Trophoblast cell (in vitro differentiated cells and primary cell): ENCODE measurements at regions not wholly inside any gene's neighbourhood (a gene's known extent, or its start where the extent isn't known, plus 50 kb on each side); places are given as distances from the start of the nearest gene placed in this dataset.

Experiments used
- DNase-seq, 2 donors: peaks; one replicate each; pipeline ENCODE4 v3.0.0-alpha.2; 2016
- H2AFZ ChIP-seq: 2 replicates; pipeline ENCODE4 v1.6.1; 2013; ENCODE audit warnings: low read length, moderate library complexity, mild to moderate bottlenecking; ENCODE audit not compliant: insufficient read depth, poor library complexity
- H2AK5ac ChIP-seq: 2 replicates; pipeline ENCODE4 v1.6.1; 2013; ENCODE audit warnings: mild to moderate bottlenecking, low read length
- H2BK120ac ChIP-seq: 2 replicates; pipeline ENCODE4 v1.6.1; 2013; ENCODE audit warnings: low read length, mild to moderate bottlenecking, moderate library complexity; ENCODE audit not compliant: insufficient read depth, poor library complexity
- H2BK12ac ChIP-seq: 2 replicates; pipeline ENCODE4 v1.6.1; 2013; ENCODE audit warnings: mild to moderate bottlenecking, low read length, moderate library complexity
- H2BK5ac ChIP-seq: 2 replicates; pipeline ENCODE4 v1.6.1; 2013; ENCODE audit warnings: low read length, low read depth, moderate library complexity, mild to moderate bottlenecking; ENCODE audit not compliant: poor library complexity
- H3K14ac ChIP-seq: 2 replicates; pipeline ENCODE4 v1.6.1; 2013; ENCODE audit warnings: mild to moderate bottlenecking, low read length
- H3K18ac ChIP-seq: 2 replicates; pipeline ENCODE4 v1.6.1; 2013; ENCODE audit warnings: mild to moderate bottlenecking, low read length
- H3K23ac ChIP-seq: 2 replicates; pipeline ENCODE4 v1.6.1; 2013; ENCODE audit warnings: low read length
- H3K27ac ChIP-seq: 2 replicates; pipeline ENCODE4 v1.5.1; 2013; ENCODE audit warnings: low read depth, mild to moderate bottlenecking, inconsistent platforms, low read length, moderate library complexity
- H3K27me3 ChIP-seq: 2 replicates; pipeline ENCODE4 v1.6.1; 2013; ENCODE audit warnings: inconsistent platforms, mild to moderate bottlenecking, low read length, moderate library complexity; ENCODE audit not compliant: insufficient read depth
- H3K36me3 ChIP-seq, 2 experiments: 1 replicate in 1 of 2; 2 replicates in 1 of 2; pipeline ENCODE4 v1.6.1; 2013; ENCODE audit warnings: low read length in 2 of 2, mild to moderate bottlenecking in 2 of 2, moderate library complexity in 1 of 2; ENCODE audit not compliant: insufficient read depth in 2 of 2, control insufficient read depth in 1 of 2
- H3K4ac ChIP-seq: 2 replicates; pipeline ENCODE4 v1.6.1; 2013; ENCODE audit warnings: low read depth, mild to moderate bottlenecking, low read length, moderate library complexity
- H3K4me1 ChIP-seq, 2 experiments: 1 replicate in 1 of 2; 2 replicates in 1 of 2; pipeline ENCODE4 v1.6.1; 2013; ENCODE audit warnings: low read length in 2 of 2, mild to moderate bottlenecking in 2 of 2, moderate library complexity in 1 of 2; ENCODE audit not compliant: insufficient read depth in 2 of 2, control insufficient read depth in 1 of 2
- H3K4me2 ChIP-seq: 2 replicates; pipeline ENCODE4 v1.6.1; 2013; ENCODE audit warnings: inconsistent platforms, mild to moderate bottlenecking, low read length, moderate library complexity
- H3K4me3 ChIP-seq: 2 replicates; pipeline ENCODE4 v1.5.1; 2013; ENCODE audit warnings: mild to moderate bottlenecking, low read depth, low read length, inconsistent platforms
- H3K79me1 ChIP-seq: one replicate; pipeline ENCODE4 v1.6.1; 2013; ENCODE audit warnings: low read length
- H3K79me2 ChIP-seq: 2 replicates; pipeline ENCODE4 v1.6.1; 2013; ENCODE audit warnings: low read length, mild to moderate bottlenecking; ENCODE audit not compliant: control insufficient read depth, insufficient read depth, poor library complexity
- H3K9ac ChIP-seq: 2 replicates; pipeline ENCODE4 v1.6.1; 2013; ENCODE audit warnings: mild to moderate bottlenecking, low read length
- H3K9me3 ChIP-seq: 2 replicates; pipeline ENCODE4 v1.6.1; 2013; ENCODE audit warnings: low read depth, mild to moderate bottlenecking, control low read depth, inconsistent platforms, low read length; ENCODE audit not compliant: insufficient read depth
- H4K12ac ChIP-seq: 2 replicates; pipeline ENCODE4 v1.6.1; 2013; ENCODE audit warnings: low read depth, mild to moderate bottlenecking, low read length, moderate library complexity
- H4K8ac ChIP-seq: 2 replicates; pipeline ENCODE4 v1.6.1; 2013; ENCODE audit warnings: low read depth, mild to moderate bottlenecking, low read length, moderate library complexity
- H4K91ac ChIP-seq: one replicate; pipeline ENCODE4 v1.6.1; 2013; ENCODE audit warnings: low read depth, mild to moderate bottlenecking, low read length, moderate library complexity
- WGBS: extraction: QIAGEN DNeasy Blood & Tissue Kit; methylation state at CpG from one replicate; pipeline ENCODE4 v1.1.7; 2013; ENCODE audit warnings: missing lambda C conversion rate; ENCODE audit not compliant: insufficient read length, insufficient coverage; ENCODE audit errors: extremely low coverage; 5-methylcytosine and 5-hydroxymethylcytosine counted together

DNA sequence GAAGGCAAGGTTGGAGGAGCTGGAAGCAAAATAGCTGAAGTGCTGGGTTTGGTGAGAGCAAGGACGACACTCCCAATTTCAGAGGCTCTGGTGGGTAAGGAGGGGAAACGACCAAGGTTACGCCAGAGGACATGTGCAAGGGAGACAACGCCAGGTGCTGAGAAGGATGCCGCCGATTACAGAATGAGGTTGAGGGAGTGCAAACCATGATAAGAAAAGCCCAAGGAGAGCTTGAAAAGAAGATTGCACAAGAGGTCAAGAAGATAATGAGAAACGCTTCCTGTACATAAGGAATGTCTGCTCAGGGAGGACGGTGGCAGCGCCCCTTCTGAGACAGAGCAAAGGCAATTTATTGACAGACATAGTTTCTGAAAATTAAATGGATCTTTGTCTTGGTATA is 382.0 kb upstream of the PROX1 start:
- Histone ChIP-seq H3K4me1 (peaks cover 2 to 7% of the 10 kb centered on the region in 2 experiments), H2BK12ac (no peak overlapping the region), H3K4me3 (no peak overlapping the region), H3K23ac (no peak overlapping the region), H4K8ac (no peak overlapping the region), H3K18ac (no peak overlapping the region), H4K91ac (no peak overlapping the region), H3K4me2 (no peak overlapping the region), H3K79me1 (no peaks in the 10 kb centered on the region), H2AK5ac (no peak overlapping the region), H3K4ac (no peak overlapping the region), H2BK120ac (no peak overlapping the region), H3K27me3 (no peaks in the 10 kb centered on the region), H3K9ac (no peak overlapping the region), H3K79me2 (no peaks in the 10 kb centered on the region), H3K9me3 (no peaks in the 10 kb centered on the region), H3K14ac (no peak overlapping the region), H3K27ac (no peak overlapping the region), H4K12ac (no peak overlapping the region), H2AFZ (no peak overlapping the region), H3K36me3 (no peaks in the 10 kb centered on the region), H2BK5ac (no peak overlapping the region)
- DNase-seq: no peak
- no CpG with 5 or more reads among the region's 9 CpGs for WGBS

DNA sequence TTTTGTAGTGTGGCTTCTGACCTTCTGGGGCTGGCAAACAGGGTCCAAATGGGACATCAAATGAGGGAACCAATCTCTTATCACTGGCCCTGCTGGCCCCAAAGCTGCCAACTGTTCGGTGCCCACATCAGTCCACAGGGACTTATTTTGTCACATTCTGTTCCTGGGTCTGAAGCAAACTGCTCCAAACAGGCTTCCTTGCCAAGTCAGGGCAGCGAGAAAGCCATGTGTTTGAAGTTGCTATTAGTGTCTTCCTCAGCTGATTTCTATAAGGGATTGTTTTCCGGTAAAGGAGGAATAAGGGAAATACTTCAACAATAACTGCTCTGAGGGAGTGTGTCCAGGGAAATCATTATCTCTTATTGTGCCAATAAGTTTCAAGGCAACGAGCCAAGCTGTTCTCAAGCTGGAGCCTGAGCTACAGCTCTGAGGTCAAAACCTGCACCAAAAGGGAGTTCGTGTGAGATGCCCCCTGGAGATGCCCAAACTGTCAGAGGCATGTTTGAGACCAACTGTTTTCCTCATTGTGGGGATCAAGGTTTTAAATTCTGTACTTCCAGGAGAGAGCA is 381.4 kb upstream of the PROX1 start:
- no peak overlapping the region for H3K4me2 ChIP-seq
- H3K4me1 ChIP-seq: peaks cover 2 to 7% of the 10 kb centered on the region in 2 experiments
- H3K9ac ChIP-seq: no peak overlapping the region
- no peaks in the 10 kb centered on the region for H3K79me1 ChIP-seq
- H3K9me3 ChIP-seq: no peaks in the 10 kb centered on the region
- no peak overlapping the region for H2BK12ac ChIP-seq
- H4K91ac ChIP-seq: no peak overlapping the region
- H3K27ac ChIP-seq: no peak overlapping the region
- no peak overlapping the region for H2AFZ ChIP-seq
- H3K27me3 ChIP-seq: no peaks in the 10 kb centered on the region
- no peak for DNase-seq
- H3K14ac ChIP-seq: no peak overlapping the region
- no peak overlapping the region for H3K4ac ChIP-seq
- H2BK5ac ChIP-seq: no peak overlapping the region
- no peak overlapping the region for H4K12ac ChIP-seq
- no peak overlapping the region for H3K4me3 ChIP-seq
- no peak overlapping the region for H2AK5ac ChIP-seq
- no peak overlapping the region for H4K8ac ChIP-seq
- H3K23ac ChIP-seq: no peak overlapping the region
- WGBS: no CpG with 5 or more reads among the region's 5 CpGs
- no peak overlapping the region for H2BK120ac ChIP-seq
- H3K36me3 ChIP-seq: no peaks in the 10 kb centered on the region
- H3K79me2 ChIP-seq: no peaks in the 10 kb centered on the region
- no peak overlapping the region for H3K18ac ChIP-seq

DNA sequence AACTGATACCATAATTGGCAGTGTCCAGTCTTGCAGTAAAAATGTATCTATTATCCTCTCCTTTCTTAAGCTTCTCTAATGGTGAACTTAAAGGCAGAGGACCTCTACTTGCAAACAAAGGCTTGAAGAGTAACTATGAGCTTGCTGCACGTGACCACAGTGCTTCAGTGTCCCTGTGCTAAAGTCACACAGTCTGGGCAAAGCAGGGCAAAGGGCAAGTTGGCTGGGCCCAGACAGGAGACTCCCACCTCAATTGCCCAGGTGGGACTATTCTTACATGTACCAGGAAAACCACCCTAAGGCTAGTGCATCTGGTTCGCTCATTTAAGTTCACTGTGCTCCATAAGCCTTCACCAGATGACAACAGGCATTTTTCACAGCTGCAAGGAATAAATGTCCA is 374.2 kb upstream of the PROX1 start:
- H2BK12ac ChIP-seq: no peak overlapping the region
- no peak overlapping the region for H4K91ac ChIP-seq
- H3K18ac ChIP-seq: no peak overlapping the region
- H2BK120ac ChIP-seq: no peak overlapping the region
- no peak overlapping the region for H4K8ac ChIP-seq
- no CpG with 5 or more reads among the region's 2 CpGs for WGBS
- H3K4me3 ChIP-seq: no peak overlapping the region
- no peaks in the 10 kb centered on the region for H3K9me3 ChIP-seq
- H2AFZ ChIP-seq: no peak overlapping the region
- no peak overlapping the region for H2AK5ac ChIP-seq
- H2BK5ac ChIP-seq: no peak overlapping the region
- peaks cover 4 to 6% of the 10 kb centered on the region in 2 experiments for H3K4me1 ChIP-seq
- no peak for DNase-seq
- no peak overlapping the region for H3K4me2 ChIP-seq
- no peak overlapping the region for H4K12ac ChIP-seq
- H3K36me3 ChIP-seq: no peaks in the 10 kb centered on the region
- H3K14ac ChIP-seq: no peak overlapping the region
- H3K79me1 ChIP-seq: no peaks in the 10 kb centered on the region
- no peaks in the 10 kb centered on the region for H3K79me2 ChIP-seq
- H3K9ac ChIP-seq: no peak overlapping the region
- no peak overlapping the region for H3K23ac ChIP-seq
- H3K27me3 ChIP-seq: no peaks in the 10 kb centered on the region
- no peak overlapping the region for H3K27ac ChIP-seq
- H3K4ac ChIP-seq: no peak overlapping the region

DNA sequence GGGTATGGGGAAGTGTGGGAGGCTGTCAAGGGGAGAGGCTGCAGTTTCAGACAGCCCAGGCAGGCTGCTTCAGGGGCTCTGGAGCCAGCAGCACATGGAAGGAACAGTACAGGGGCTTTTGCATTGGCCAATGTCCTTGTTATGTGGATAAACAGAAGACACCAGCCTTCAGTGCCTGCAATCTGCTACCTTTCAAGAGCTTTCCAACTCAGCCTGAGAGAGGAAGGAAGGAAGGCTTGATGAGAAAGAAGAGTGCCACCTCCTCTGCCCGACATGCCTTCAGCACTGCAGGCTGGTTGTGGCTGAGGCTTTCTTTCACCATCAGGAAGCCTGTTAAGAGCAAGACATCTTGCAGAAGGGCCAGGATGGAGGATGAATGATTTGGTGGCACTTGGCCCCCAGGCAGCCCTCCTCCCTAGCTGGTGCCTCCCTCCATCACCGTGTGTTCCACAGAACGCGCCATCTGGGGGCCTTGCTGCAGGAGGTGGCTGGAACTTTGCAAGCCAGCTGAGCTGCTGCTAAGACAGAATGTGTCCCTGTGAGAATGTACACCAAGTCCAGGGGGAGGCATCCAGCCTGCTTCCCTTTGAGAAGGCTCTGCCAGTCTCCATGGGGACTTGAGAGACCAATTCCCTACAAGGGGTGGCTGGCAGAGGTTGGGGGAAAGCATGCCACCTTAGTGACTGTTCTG is 372.4 kb upstream of the PROX1 start:
- Histone ChIP-seq H3K9me3 (no peaks in the 10 kb centered on the region), H2AFZ (no peak overlapping the region), H3K23ac (no peak overlapping the region), H2AK5ac (no peak overlapping the region), H4K91ac (no peak overlapping the region), H3K9ac (no peak overlapping the region), H2BK120ac (no peak overlapping the region), H4K8ac (no peak overlapping the region), H3K18ac (no peak overlapping the region), H3K4me1 (peaks cover 4 to 6% of the 10 kb centered on the region in 2 experiments), H2BK5ac (no peak overlapping the region), H3K4me3 (no peak overlapping the region), H4K12ac (no peak overlapping the region), H3K27ac (no peak overlapping the region), H3K36me3 (no peaks in the 10 kb centered on the region), H3K4ac (no peak overlapping the region), H3K79me1 (no peaks in the 10 kb centered on the region), H2BK12ac (no peak overlapping the region), H3K14ac (no peak overlapping the region), H3K79me2 (no peaks in the 10 kb centered on the region), H3K4me2 (no peak overlapping the region), H3K27me3 (no peaks in the 10 kb centered on the region)
- no CpG with 5 or more reads among the region's 4 CpGs for WGBS
- no peak for DNase-seq
